Keratinocyte (primary cell): ENCODE measurements at regions not wholly inside any gene's neighbourhood (a gene's known extent, or its start where the extent isn't known, plus 50 kb on each side); places are given as distances from the start of the nearest gene placed in this dataset.

Experiments used
- DNase-seq: peaks from one replicate; pipeline ENCODE4 v3.0.0-alpha.2; 2011; ENCODE audit warnings: low read depth, missing footprints, low spot score
- FAIRE-seq: peaks from 2 replicates; lab custom pipeline; 2011; peaks lifted over from hg19 to GRCh38; lab: Jason Lieb, UNC
- H2AFZ ChIP-seq: 2 replicates; pipeline ENCODE4 v1.6.0; 2012; ENCODE audit warnings: low read length, control low read depth, inconsistent platforms; ENCODE audit not compliant: control insufficient read depth
- H3K27ac ChIP-seq: 2 replicates; pipeline ENCODE4 v1.5.1; 2011; ENCODE audit warnings: low read length; ENCODE audit not compliant: control insufficient read depth, insufficient read depth
- H3K27me3 ChIP-seq: 3 replicates; pipeline ENCODE4 v1.6.0; 2011; ENCODE audit warnings: low read length; ENCODE audit not compliant: control insufficient read depth, insufficient read depth; ENCODE audit errors: extremely low read depth
- H3K36me3 ChIP-seq, 2 experiments: 2 replicates in 1 of 2; 3 replicates in 1 of 2; pipeline ENCODE4 v1.5.1; 2011; ENCODE audit warnings: low read length in 2 of 2, mild to moderate bottlenecking in 1 of 2; ENCODE audit not compliant: control insufficient read depth in 2 of 2, insufficient read depth in 2 of 2; ENCODE audit errors: extremely low read depth in 1 of 2
- H3K4me1 ChIP-seq: 3 replicates; pipeline ENCODE4 v1.5.1; 2011; ENCODE audit warnings: low read length; ENCODE audit not compliant: control insufficient read depth, insufficient read depth; ENCODE audit errors: extremely low read depth
- H3K4me2 ChIP-seq: 3 replicates; pipeline ENCODE4 v1.6.0; 2011; ENCODE audit warnings: low read depth, low read length; ENCODE audit not compliant: control insufficient read depth, insufficient read depth; ENCODE audit errors: extremely low read depth
- H3K4me3 ChIP-seq, 3 experiments: fragments of 200-600 bp in 1 of 3; sonication (generic) in 1 of 3; 2 replicates in 2 of 3; 3 replicates in 1 of 3; pipeline ENCODE4 v1.5.1; 2011 to 2016; ENCODE audit warnings: low read length in 3 of 3, mild to moderate bottlenecking in 3 of 3, control low read depth in 2 of 3, inconsistent platforms in 1 of 3, low read depth in 1 of 3, mixed read lengths in 1 of 3, mixed run types in 1 of 3, moderate library complexity in 1 of 3; ENCODE audit not compliant: control insufficient read depth in 2 of 3, insufficient read depth in 2 of 3; ENCODE audit errors: extremely low read depth in 1 of 3
- H3K79me2 ChIP-seq: 2 replicates; pipeline ENCODE4 v1.6.0; 2012; ENCODE audit warnings: low read length; ENCODE audit not compliant: control insufficient read depth, insufficient read depth
- H3K9ac ChIP-seq: 3 replicates; pipeline ENCODE4 v1.6.0; 2011; ENCODE audit warnings: low read length; ENCODE audit not compliant: control insufficient read depth, insufficient read depth; ENCODE audit errors: extremely low read depth
- H3K9me1 ChIP-seq: 3 replicates; pipeline ENCODE4 v1.6.0; 2011; ENCODE audit warnings: low read length; ENCODE audit not compliant: control insufficient read depth, insufficient read depth; ENCODE audit errors: extremely low read depth
- H3K9me3 ChIP-seq: 2 replicates; pipeline ENCODE4 v1.5.1; 2012; ENCODE audit warnings: low read depth, low read length; ENCODE audit not compliant: control insufficient read depth
- H4K20me1 ChIP-seq: 3 replicates; pipeline ENCODE4 v1.6.0; 2011; ENCODE audit warnings: low read length; ENCODE audit not compliant: control insufficient read depth, insufficient read depth; ENCODE audit errors: extremely low read depth
- CTCF ChIP-seq, 3 experiments: IDR thresholded peaks in 1 of 3; conservative IDR thresholded peaks in 1 of 3; optimal IDR thresholded peaks in 1 of 3; 2 replicates in 2 of 3; 3 replicates in 1 of 3; pipeline versions ENCODE3 to v1.5.1; 2011; ENCODE audit warnings: low read length in 3 of 3, mild to moderate bottlenecking in 3 of 3, moderate library complexity in 2 of 3, control low read depth in 1 of 3, inconsistent platforms in 1 of 3; ENCODE audit not compliant: insufficient read depth in 2 of 3; ENCODE audit errors: extremely low read depth in 1 of 3
- EZH2 ChIP-seq: IDR thresholded peaks from one replicate; pipeline ENCODE4 v1.6.1; 2012; ENCODE audit warnings: inconsistent platforms, mild to moderate bottlenecking, low read length, moderate library complexity
- dilution Hi-C: fragments of 300-500 bp; cut with MboI; formaldehyde crosslinking; loops from one replicate; pipeline ENCODE4 v1.7.0; 2020; ENCODE audit warnings: low sequenced_read_pairs; ENCODE audit not compliant: extremely low pct_ligation_motif_present

GRCh38 chr4:175871774-175872405 is 59.8 kb upstream of the GPM6A start:
- TF ChIP-seq CTCF (optimal IDR thresholded peaks at IDR 0.05 in 1 of 3, IDR thresholded peaks at IDR 0.05 in 1 of 3, conservative IDR thresholded peaks at IDR 0.05 in 1 of 3; ENCODE audit: extremely low read depth in 1 of 3, insufficient read depth in 2 of 3, low read length in 3 of 3), result no peak
- no peak for TF ChIP-seq EZH2
- Histone ChIP-seq H3K27me3 (no peaks in the 10 kb centered on the region), H3K9me1 (no peaks in the 10 kb centered on the region), H3K9me3 (no peaks in the 10 kb centered on the region), H4K20me1 (no peaks in the 10 kb centered on the region), H3K27ac (no peak overlapping the region), H3K4me1 (no peaks in the 10 kb centered on the region), H3K4me2 (no peak overlapping the region), H3K36me3 (no peaks in the 10 kb centered on the region), H3K4me3 (no peak overlapping the region), H3K9ac (no peak overlapping the region), H3K79me2 (no peaks in the 10 kb centered on the region), H2AFZ (no peak overlapping the region)
- DNase-seq (no peak), FAIRE-seq (no peak)
- dilution Hi-C loops, result no loop called here

DNA sequence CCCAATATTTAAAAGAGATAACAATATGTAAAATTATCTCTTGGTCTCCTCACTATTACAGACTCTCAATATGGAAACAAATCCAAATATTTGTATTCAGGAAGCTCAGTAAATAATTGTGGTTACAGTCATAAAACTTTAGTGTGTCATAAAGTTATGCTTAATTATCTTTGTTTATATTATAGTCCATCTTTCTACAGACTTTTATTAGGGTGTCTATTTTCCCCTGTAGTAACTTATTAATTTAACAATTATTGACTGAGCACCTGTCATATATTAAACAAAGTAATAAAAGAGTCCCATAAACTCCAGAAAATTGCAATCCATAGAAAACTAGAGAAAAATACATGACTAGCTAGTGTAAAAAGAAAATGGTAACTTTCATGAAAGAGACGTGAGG is 61.6 kb upstream of the GPM6A start:
- no peaks in the 10 kb centered on the region for H3K9me3 ChIP-seq
- TF ChIP-seq CTCF (optimal IDR thresholded peaks at IDR 0.05 in 1 of 3, IDR thresholded peaks at IDR 0.05 in 1 of 3, conservative IDR thresholded peaks at IDR 0.05 in 1 of 3; ENCODE audit: extremely low read depth in 1 of 3, insufficient read depth in 2 of 3, low read length in 3 of 3), result no peak
- TF ChIP-seq EZH2, result no peak
- no peaks in the 10 kb centered on the region for H3K4me1 ChIP-seq
- DNase-seq (no peak), FAIRE-seq (no peak)
- dilution Hi-C loops, result no loop called here
- no peaks in the 10 kb centered on the region for H4K20me1 ChIP-seq
- no peaks in the 10 kb centered on the region for H3K9me1 ChIP-seq
- no peak overlapping the region for H3K4me2 ChIP-seq
- no peaks in the 10 kb centered on the region for H3K27me3 ChIP-seq
- H3K27ac ChIP-seq, result no peak overlapping the region
- no peak overlapping the region for H2AFZ ChIP-seq
- no peaks in the 10 kb centered on the region for H3K36me3 ChIP-seq
- H3K79me2 ChIP-seq, result no peaks in the 10 kb centered on the region
- no peak overlapping the region for H3K9ac ChIP-seq
- no peak overlapping the region for H3K4me3 ChIP-seq
